GM18873 (cell line): ENCODE measurements at regions not wholly inside any gene's neighbourhood (a gene's known extent, or its start where the extent isn't known, plus 50 kb on each side); places are given as distances from the start of the nearest gene placed in this dataset.
"Not testable (repeated sequence)": the region's sequence is repeated elsewhere in the genome, so short reads cannot be mapped to it uniquely, and the experiment has no call there.

Experiments
- ATAC-seq: cut with Tn5 transposase; IDR thresholded peaks from one replicate; pipeline ENCODE4 v1.9.1; 2021; ENCODE audit warnings: mild to moderate bottlenecking, moderate library complexity, moderate number of reproducible peaks; ENCODE audit not compliant: unreplicated experiment, low FRiP score

- ATAC-seq, result no peak
These were observed 78.9 kb upstream of the ZNF280D start for GRCh38 chr15:56812221-56812620.

- no peak for ATAC-seq
These were observed 78.3 kb upstream of the ZNF280D start for GRCh38 chr15:56811586-56811985.

- no peak for ATAC-seq
These were observed 74.9 kb upstream of the ZNF280D start for GRCh38 chr15:56808160-56808559.

GRCh38 chr15:56806148-56806536 is 72.8 kb upstream of the ZNF280D start:
- no peak for ATAC-seq

- ATAC-seq, result no peak
These were observed 72.3 kb upstream of the ZNF280D start for GRCh38 chr15:56805466-56806147.

- ATAC-seq, result no peak
These were observed 71.6 kb upstream of the ZNF280D start for GRCh38 chr15:56804938-56805337.

GRCh38 chr15:56804279-56804678 is 71.0 kb upstream of the ZNF280D start:
- no peak for ATAC-seq

- ATAC-seq, result no peak
These were observed 68.9 kb upstream of the ZNF280D start for GRCh38 chr15:56802161-56802560.

GRCh38 chr15:56798639-56799038 is 65.3 kb upstream of the ZNF280D start:
- peak; percentile 85 for ATAC-seq

GRCh38 chr15:56797720-56798275 is 64.5 kb upstream of the ZNF280D start:
- ATAC-seq, result no peak

GRCh38 chr15:56795502-56795901 is 62.2 kb upstream of the ZNF280D start:
- ATAC-seq, result no peak

GRCh38 chr15:56794553-56795329 is 61.4 kb upstream of the ZNF280D start:
- no peak for ATAC-seq

GRCh38 chr15:56794165-56794552 is 60.9 kb upstream of the ZNF280D start:
- no peak for ATAC-seq

GRCh38 chr15:56792211-56792610 is 58.9 kb upstream of the ZNF280D start:
- no peak for ATAC-seq

GRCh38 chr15:56791521-56791920 is 58.2 kb upstream of the ZNF280D start:
- not testable (repeated sequence) for ATAC-seq

- ATAC-seq, result no peak
These were observed 55.0 kb upstream of the ZNF280D start for GRCh38 chr15:56788359-56788758.

GRCh38 chr15:56786966-56787365 is 53.7 kb upstream of the ZNF280D start:
- peak; percentile 82 for ATAC-seq

- ATAC-seq, result no peak
These were observed 50.8 kb upstream of the ZNF280D start for GRCh38 chr15:56783857-56784661.

GRCh38 chr15:56783156-56783856 is 50.0 kb upstream of the ZNF280D start:
- ATAC-seq, result no peak
